ENCODE measurements at regions not wholly inside any gene's neighbourhood (a gene's known extent, or its start where the extent isn't known, plus 50 kb on each side); places are given as distances from the start of the nearest gene placed in this dataset.
A peak's percentile ranks its signal among the peaks of the same experiment; 100 is the strongest.

- peaks cover 10% of the 10 kb centered on the region for H3K4me1 ChIP-seq (ENCODE audit: insufficient read depth, low read length)
- H3K27me3 ChIP-seq (ENCODE audit: insufficient read depth, low read length) = no peaks in the 10 kb centered on the region
- H3K79me2 ChIP-seq (ENCODE audit: insufficient read depth, low read length) = no peaks in the 10 kb centered on the region
- H3K4me3 ChIP-seq (ENCODE audit: insufficient read depth, low read length) = no peak overlapping the region
- no peak overlapping the region for H3K4me2 ChIP-seq (ENCODE audit: insufficient read depth, low read length)
- H4K20me1 ChIP-seq (ENCODE audit: insufficient read depth, low read length) = no peaks in the 10 kb centered on the region
- no peaks in the 10 kb centered on the region for H3K9me3 ChIP-seq (ENCODE audit: low read depth, low read length)
- no peak for DNase-seq (ENCODE audit: insufficient read length, low spot score, missing footprints)
- no peak overlapping the region for H3K27ac ChIP-seq (ENCODE audit: low read depth, low read length)
- no peak for TF ChIP-seq CTCF (IDR thresholded peaks at IDR 0.05; ENCODE audit: extremely low read depth, low read depth, low read length)
- H3K36me3 ChIP-seq (ENCODE audit: insufficient read depth, low read length) = no peaks in the 10 kb centered on the region
- H2AFZ ChIP-seq (ENCODE audit: low read length) = no peak overlapping the region
Observed at GRCh38 chr7:13790611-13791010, 198.9 kb downstream of the ETV1 start.

- peaks cover 10% of the 10 kb centered on the region for H3K4me1 ChIP-seq (ENCODE audit: insufficient read depth, low read length)
- H3K79me2 ChIP-seq (ENCODE audit: insufficient read depth, low read length) = no peaks in the 10 kb centered on the region
- H3K4me3 ChIP-seq (ENCODE audit: insufficient read depth, low read length) = no peak overlapping the region
- H4K20me1 ChIP-seq (ENCODE audit: insufficient read depth, low read length) = no peaks in the 10 kb centered on the region
- DNase-seq (ENCODE audit: insufficient read length, low spot score, missing footprints) = no peak
- no peak overlapping the region for H2AFZ ChIP-seq (ENCODE audit: low read length)
- no peak for TF ChIP-seq CTCF (IDR thresholded peaks at IDR 0.05; ENCODE audit: extremely low read depth, low read depth, low read length)
- H3K4me2 ChIP-seq (ENCODE audit: insufficient read depth, low read length) = no peak overlapping the region
- H3K9me3 ChIP-seq (ENCODE audit: low read depth, low read length) = no peaks in the 10 kb centered on the region
- no peaks in the 10 kb centered on the region for H3K36me3 ChIP-seq (ENCODE audit: insufficient read depth, low read length)
- no peaks in the 10 kb centered on the region for H3K27me3 ChIP-seq (ENCODE audit: insufficient read depth, low read length)
- H3K27ac ChIP-seq (ENCODE audit: low read depth, low read length) = no peak overlapping the region
Observed at GRCh38 chr7:13792208-13792607, 197.3 kb downstream of the ETV1 start.

GRCh38 chr7:13793926-13794325 lies 195.5 kb downstream of the ETV1 start:
- no peaks in the 10 kb centered on the region for H3K36me3 ChIP-seq (ENCODE audit: insufficient read depth, low read length)
- no peak for TF ChIP-seq CTCF (IDR thresholded peaks at IDR 0.05; ENCODE audit: extremely low read depth, low read depth, low read length)
- H3K4me2 ChIP-seq (ENCODE audit: insufficient read depth, low read length) = no peak overlapping the region
- DNase-seq (ENCODE audit: insufficient read length, low spot score, missing footprints) = no peak
- H2AFZ ChIP-seq (ENCODE audit: low read length) = no peak overlapping the region
- H3K9me3 ChIP-seq (ENCODE audit: low read depth, low read length) = no peaks in the 10 kb centered on the region
- H3K4me3 ChIP-seq (ENCODE audit: insufficient read depth, low read length) = no peak overlapping the region
- peaks cover 10% of the 10 kb centered on the region for H3K4me1 ChIP-seq (ENCODE audit: insufficient read depth, low read length)
- H4K20me1 ChIP-seq (ENCODE audit: insufficient read depth, low read length) = no peaks in the 10 kb centered on the region
- no peaks in the 10 kb centered on the region for H3K79me2 ChIP-seq (ENCODE audit: insufficient read depth, low read length)
- peak overlapping the region; percentile 12 for H3K27ac ChIP-seq (ENCODE audit: low read depth, low read length)
- no peaks in the 10 kb centered on the region for H3K27me3 ChIP-seq (ENCODE audit: insufficient read depth, low read length)

GRCh38 chr7:13794581-13794980 lies 194.9 kb downstream of the ETV1 start:
- Histone ChIP-seq H3K27ac (ENCODE audit: low read depth, low read length) (peak overlapping the region; percentile 12), H3K4me2 (ENCODE audit: insufficient read depth, low read length) (peak overlapping the region; percentile 14), H3K4me3 (ENCODE audit: insufficient read depth, low read length) (no peak overlapping the region), H3K36me3 (ENCODE audit: insufficient read depth, low read length) (no peaks in the 10 kb centered on the region), H4K20me1 (ENCODE audit: insufficient read depth, low read length) (no peaks in the 10 kb centered on the region), H3K79me2 (ENCODE audit: insufficient read depth, low read length) (no peaks in the 10 kb centered on the region), H2AFZ (ENCODE audit: low read length) (no peak overlapping the region), H3K27me3 (ENCODE audit: insufficient read depth, low read length) (no peaks in the 10 kb centered on the region), H3K4me1 (ENCODE audit: insufficient read depth, low read length) (peaks cover 10% of the 10 kb centered on the region), H3K9me3 (ENCODE audit: low read depth, low read length) (no peaks in the 10 kb centered on the region)
- TF ChIP-seq CTCF (IDR thresholded peaks at IDR 0.05; ENCODE audit: extremely low read depth, low read depth, low read length) = no peak
- DNase-seq (ENCODE audit: insufficient read length, low spot score, missing footprints) = peak; percentile 81
